ENCODE measurements at regions not wholly inside any gene's neighbourhood (a gene's known extent, or its start where the extent isn't known, plus 50 kb on each side); places are given as distances from the start of the nearest gene placed in this dataset.

GRCh38 chr3:95514260-95514659, 1300.1 kb upstream of the EPHA6 start:
- no peak overlapping the region for H3K4me3 ChIP-seq
- no peak for ATAC-seq
- H3K27ac ChIP-seq: no peak overlapping the region
- H3K36me3 ChIP-seq: no peaks in the 10 kb centered on the region
- WGBS, 2 donors: 81 to 91% methylated on average over 2 of the region's 2 CpGs
- no peak for TF ChIP-seq CTCF (IDR thresholded peaks at IDR 0.05)
- no peak for DNase-seq
- no peaks in the 10 kb centered on the region for H3K4me1 ChIP-seq
- no peaks in the 10 kb centered on the region for H3K27me3 ChIP-seq
- intact Hi-C loops (cut with DNase I): no loop called here
- H3K9me3 ChIP-seq: no peaks in the 10 kb centered on the region

DNA sequence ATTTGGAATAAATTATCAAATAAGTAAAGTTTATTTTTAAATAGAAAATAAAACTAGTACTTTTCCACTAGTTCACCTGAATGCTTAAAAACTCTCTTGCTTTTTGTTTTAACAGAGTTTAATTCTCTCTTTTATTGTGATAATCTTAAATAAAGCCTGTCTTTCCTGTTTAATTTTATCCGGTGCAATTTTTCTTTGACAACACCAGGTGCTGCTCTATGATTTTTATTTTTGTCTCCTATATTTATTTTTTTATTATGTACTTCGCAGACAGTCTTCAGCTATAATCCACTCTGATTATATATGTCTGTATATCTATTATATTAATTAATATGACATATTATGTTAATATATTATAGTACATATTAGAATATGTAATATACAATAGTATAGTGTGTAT, 1293.0 kb upstream of the EPHA6 start:
- Histone ChIP-seq H3K4me3 (no peak overlapping the region), H3K4me1 (no peaks in the 10 kb centered on the region), H3K27me3 (no peaks in the 10 kb centered on the region), H3K36me3 (no peaks in the 10 kb centered on the region), H3K9me3 (peaks cover 0 to 5% (median 0%) of the 10 kb centered on the region in 11 donors), H3K27ac (no peak overlapping the region)
- intact Hi-C loops (cut with DNase I): no loop called here
- ATAC-seq (no peak), DNase-seq (no peak)
- WGBS, 2 donors: 90 to 91% methylated on average over 2 of the region's 2 CpGs
- TF ChIP-seq CTCF (IDR thresholded peaks at IDR 0.05): peak in 1 of 9 donors; percentile 18

GRCh38 chr3:95522449-95522848, 1291.9 kb upstream of the EPHA6 start:
- H3K9me3 ChIP-seq: peaks cover 0 to 5% (median 0%) of the 10 kb centered on the region in 11 donors
- no peaks in the 10 kb centered on the region for H3K27me3 ChIP-seq
- H3K27ac ChIP-seq: no peak overlapping the region
- DNase-seq (no peak), ATAC-seq (no peak)
- H3K4me1 ChIP-seq: no peaks in the 10 kb centered on the region
- TF ChIP-seq CTCF (IDR thresholded peaks at IDR 0.05): no peak
- H3K4me3 ChIP-seq: no peak overlapping the region
- H3K36me3 ChIP-seq: no peaks in the 10 kb centered on the region
- 88 to 90% methylated on average over 2 of the region's 2 CpGs for WGBS, 2 donors
- intact Hi-C loops (cut with DNase I): no loop called here

DNA sequence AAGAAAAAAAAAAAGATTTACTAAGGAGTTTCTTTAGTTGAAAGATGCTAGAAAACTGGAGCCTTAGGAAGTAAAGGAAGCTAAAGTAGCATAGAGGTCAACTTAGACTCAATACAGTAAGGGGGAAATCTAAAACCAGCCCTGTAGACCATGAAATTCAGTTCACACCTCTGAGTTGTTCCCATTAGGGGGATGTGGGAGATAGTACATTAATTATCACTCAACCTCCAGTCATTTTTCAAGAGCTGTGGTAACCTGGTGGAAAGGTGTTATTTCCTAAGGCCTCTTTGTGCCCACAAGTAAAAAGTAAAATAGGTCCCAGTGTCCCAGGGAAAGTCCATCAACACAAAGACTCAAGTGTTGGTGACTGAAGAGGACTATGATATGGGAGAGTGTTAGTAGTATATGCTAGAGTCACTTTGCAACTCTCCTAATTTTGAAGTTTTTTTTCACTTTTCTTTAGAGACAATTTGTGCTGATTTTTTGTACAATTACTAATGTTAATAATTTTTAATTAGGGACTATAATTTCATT, 1274.4 kb upstream of the EPHA6 start:
- H3K27me3 ChIP-seq: no peaks in the 10 kb centered on the region
- H3K9me3 ChIP-seq: peaks cover 0 to 9% (median 0%) of the 10 kb centered on the region in 11 donors
- intact Hi-C loops (cut with DNase I): no loop called here
- no peak for TF ChIP-seq CTCF (IDR thresholded peaks at IDR 0.05)
- ATAC-seq (no peak), DNase-seq (no peak)
- H3K27ac ChIP-seq: no peak overlapping the region
- H3K36me3 ChIP-seq: no peaks in the 10 kb centered on the region
- no peaks in the 10 kb centered on the region for H3K4me1 ChIP-seq
- H3K4me3 ChIP-seq: no peak overlapping the region

Data from heart right ventricle (tissue), 16 donors.